ENCODE measurements at regions not wholly inside any gene's neighbourhood (a gene's known extent, or its start where the extent isn't known, plus 50 kb on each side); places are given as distances from the start of the nearest gene placed in this dataset.
A peak's percentile ranks its signal among the peaks of the same experiment; 100 is the strongest.

- DNase-seq: no peak
Observed at GRCh38 chr11:110974731-110975130, 262.5 kb upstream of the ARHGAP20 start.

- DNase-seq: no peak
Observed at GRCh38 chr11:110973401-110973980, 261.3 kb upstream of the ARHGAP20 start.

GRCh38 chr11:110972640-110973039 lies 260.4 kb upstream of the ARHGAP20 start:
- DNase-seq: no peak

GRCh38 chr11:110972106-110972505 lies 259.9 kb upstream of the ARHGAP20 start:
- DNase-seq: no peak

GRCh38 chr11:110971140-110971539 lies 258.9 kb upstream of the ARHGAP20 start:
- DNase-seq: no peak

GRCh38 chr11:110968348-110969062 lies 256.3 kb upstream of the ARHGAP20 start:
- no peak for DNase-seq

GRCh38 chr11:110966131-110966530 lies 253.9 kb upstream of the ARHGAP20 start:
- DNase-seq: no peak

GRCh38 chr11:110962921-110963320 lies 250.7 kb upstream of the ARHGAP20 start:
- DNase-seq: peak; percentile 46

- DNase-seq: no peak
Observed at GRCh38 chr11:110960167-110960566, 247.9 kb upstream of the ARHGAP20 start.

- no peak for DNase-seq
Observed at GRCh38 chr11:110958216-110958615, 246.0 kb upstream of the ARHGAP20 start.

GRCh38 chr11:110955776-110956175 lies 243.5 kb upstream of the ARHGAP20 start:
- DNase-seq: no peak

GRCh38 chr11:110951950-110952503 lies 239.8 kb upstream of the ARHGAP20 start:
- DNase-seq: no peak

GRCh38 chr11:110951037-110951949 lies 239.1 kb upstream of the ARHGAP20 start:
- peak; percentile 46 for DNase-seq

- no peak for DNase-seq
Observed at GRCh38 chr11:110948112-110948511, 235.9 kb upstream of the ARHGAP20 start.

GRCh38 chr11:110947096-110947495 lies 234.9 kb upstream of the ARHGAP20 start:
- no peak for DNase-seq

GRCh38 chr11:110939471-110939870 lies 227.2 kb upstream of the ARHGAP20 start:
- no peak for DNase-seq

- no peak for DNase-seq
Observed at GRCh38 chr11:110935018-110935640, 222.9 kb upstream of the ARHGAP20 start.

- no peak for DNase-seq
Observed at GRCh38 chr11:110929129-110929528, 216.9 kb upstream of the ARHGAP20 start.

- no peak for DNase-seq
Observed at GRCh38 chr11:110928391-110928790, 216.2 kb upstream of the ARHGAP20 start.

GRCh38 chr11:110921742-110922521 lies 209.7 kb upstream of the ARHGAP20 start:
- DNase-seq: no peak

- DNase-seq: no peak
Observed at GRCh38 chr11:110919241-110919922, 207.1 kb upstream of the ARHGAP20 start.
